Osteoblast (primary cell): ENCODE measurements at regions not wholly inside any gene's neighbourhood (a gene's known extent, or its start where the extent isn't known, plus 50 kb on each side); places are given as distances from the start of the nearest gene placed in this dataset.

Experiments used
- DNase-seq: peaks from one replicate; pipeline ENCODE4 v3.0.0; 2011; ENCODE audit warnings: low spot score, mixed read lengths; ENCODE audit not compliant: insufficient read length; ENCODE audit errors: missing footprints
- H2AFZ ChIP-seq: 2 replicates; pipeline ENCODE4 v1.6.0; 2011; ENCODE audit warnings: mild to moderate bottlenecking, low read length
- H3K27ac ChIP-seq: 2 replicates; pipeline ENCODE4 v1.5.1; 2011; ENCODE audit warnings: mild to moderate bottlenecking, low read depth, low read length, moderate library complexity
- H3K27me3 ChIP-seq: 2 replicates; pipeline ENCODE4 v1.6.0; 2012; ENCODE audit warnings: mild to moderate bottlenecking, control low read depth, inconsistent platforms, low read length, moderate library complexity; ENCODE audit not compliant: insufficient read depth
- H3K36me3 ChIP-seq: 2 replicates; pipeline ENCODE4 v1.5.1; 2011; ENCODE audit warnings: mild to moderate bottlenecking, low read length, control low read depth, moderate library complexity; ENCODE audit not compliant: insufficient read depth
- H3K4me1 ChIP-seq: 2 replicates; pipeline ENCODE4 v1.5.1; 2011; ENCODE audit warnings: mild to moderate bottlenecking, low read length, control low read depth, moderate library complexity; ENCODE audit not compliant: insufficient read depth
- H3K4me2 ChIP-seq: 2 replicates; pipeline ENCODE4 v1.6.0; 2011; ENCODE audit warnings: mild to moderate bottlenecking, low read length; ENCODE audit not compliant: insufficient read depth
- H3K4me3 ChIP-seq: fragments of 200-600 bp; sonication (generic); 3 replicates; pipeline ENCODE4 v1.5.1; 2012; ENCODE audit warnings: mild to moderate bottlenecking, low read length, inconsistent platforms; ENCODE audit not compliant: insufficient read depth
- H3K79me2 ChIP-seq: 2 replicates; pipeline ENCODE4 v1.6.0; 2012; ENCODE audit warnings: mild to moderate bottlenecking, low read length, control low read depth, inconsistent platforms; ENCODE audit not compliant: insufficient read depth
- H3K9me3 ChIP-seq: 2 replicates; pipeline ENCODE4 v1.5.1; 2011; ENCODE audit warnings: low read depth, low read length, control low read depth
- H4K20me1 ChIP-seq: 2 replicates; pipeline ENCODE4 v1.6.0; 2012; ENCODE audit warnings: mild to moderate bottlenecking, low read length, control low read depth; ENCODE audit not compliant: insufficient read depth
- CTCF ChIP-seq: IDR thresholded peaks from 2 replicates; pipeline ENCODE4 v1.5.1; 2011; ENCODE audit warnings: mild to moderate bottlenecking, low read depth, low read length, moderate library complexity; ENCODE audit errors: extremely low read depth

- no peaks in the 10 kb centered on the region for H3K36me3 ChIP-seq
- H4K20me1 ChIP-seq = no peaks in the 10 kb centered on the region
- TF ChIP-seq CTCF = no peak
- H3K4me2 ChIP-seq = no peak overlapping the region
- H3K9me3 ChIP-seq = no peaks in the 10 kb centered on the region
- no peaks in the 10 kb centered on the region for H3K27me3 ChIP-seq
- no peak for DNase-seq
- H3K27ac ChIP-seq = no peak overlapping the region
- H2AFZ ChIP-seq = no peak overlapping the region
- H3K79me2 ChIP-seq = no peaks in the 10 kb centered on the region
- no peaks in the 10 kb centered on the region for H3K4me1 ChIP-seq
- H3K4me3 ChIP-seq = no peak overlapping the region
Measured at GRCh38 chr14:97444248-97444647, 647.1 kb downstream of the VRK1 start.

GRCh38 chr14:97445367-97445766 is 648.2 kb downstream of the VRK1 start:
- TF ChIP-seq CTCF = no peak
- Histone ChIP-seq H3K4me3 (no peak overlapping the region), H2AFZ (no peak overlapping the region), H3K4me2 (no peak overlapping the region), H3K27ac (no peak overlapping the region), H3K27me3 (no peaks in the 10 kb centered on the region), H3K36me3 (no peaks in the 10 kb centered on the region), H3K4me1 (no peaks in the 10 kb centered on the region), H4K20me1 (no peaks in the 10 kb centered on the region), H3K79me2 (no peaks in the 10 kb centered on the region), H3K9me3 (no peaks in the 10 kb centered on the region)
- DNase-seq = no peak

GRCh38 chr14:97446087-97446486 is 648.9 kb downstream of the VRK1 start:
- TF ChIP-seq CTCF = no peak
- no peaks in the 10 kb centered on the region for H3K27me3 ChIP-seq
- H3K4me2 ChIP-seq = no peak overlapping the region
- no peaks in the 10 kb centered on the region for H3K36me3 ChIP-seq
- H3K4me1 ChIP-seq = no peaks in the 10 kb centered on the region
- H2AFZ ChIP-seq = no peak overlapping the region
- H3K79me2 ChIP-seq = no peaks in the 10 kb centered on the region
- H3K9me3 ChIP-seq = no peaks in the 10 kb centered on the region
- no peak overlapping the region for H3K27ac ChIP-seq
- H3K4me3 ChIP-seq = no peak overlapping the region
- no peaks in the 10 kb centered on the region for H4K20me1 ChIP-seq
- DNase-seq = no peak

- Histone ChIP-seq H3K4me1 (no peaks in the 10 kb centered on the region), H3K9me3 (peaks cover 7% of the 10 kb centered on the region), H3K4me3 (no peak overlapping the region), H3K27ac (no peak overlapping the region), H2AFZ (no peak overlapping the region), H3K27me3 (no peaks in the 10 kb centered on the region), H3K79me2 (no peaks in the 10 kb centered on the region), H3K4me2 (no peak overlapping the region), H4K20me1 (no peaks in the 10 kb centered on the region), H3K36me3 (no peaks in the 10 kb centered on the region)
- DNase-seq = no peak
- TF ChIP-seq CTCF = no peak
Measured at GRCh38 chr14:97452314-97452713, 655.1 kb downstream of the VRK1 start.
